NCI-H146 (cell line): ENCODE measurements at regions not wholly inside any gene's neighbourhood (a gene's known extent, or its start where the extent isn't known, plus 50 kb on each side); places are given as distances from the start of the nearest gene placed in this dataset.

ENCODE experiments used
- DNase-seq: peaks from one replicate; lab custom pipeline; 2025; lab: John Stamatoyannopoulos, UW

- no peak for DNase-seq
These were observed 187.1 kb upstream of the SPEF2 start for GRCh38 chr5:35430381-35431162.

- DNase-seq: no peak
These were observed 189.9 kb upstream of the PRLR start for GRCh38 chr5:35420200-35420599.

GRCh38 chr5:35417040-35417439 is 186.8 kb upstream of the PRLR start:
- DNase-seq: no peak

GRCh38 chr5:35416217-35416988 is 186.1 kb upstream of the PRLR start:
- no peak for DNase-seq

- DNase-seq: no peak
These were observed 185.0 kb upstream of the PRLR start for GRCh38 chr5:35415309-35415708.

GRCh38 chr5:35409361-35409760 is 179.1 kb upstream of the PRLR start:
- DNase-seq: no peak

- no peak for DNase-seq
These were observed 177.9 kb upstream of the PRLR start for GRCh38 chr5:35408146-35408545.

- DNase-seq: no peak
These were observed 177.4 kb upstream of the PRLR start for GRCh38 chr5:35407697-35408096.

- no peak for DNase-seq
These were observed 175.7 kb upstream of the PRLR start for GRCh38 chr5:35405938-35406337.

- no peak for DNase-seq
These were observed 174.4 kb upstream of the PRLR start for GRCh38 chr5:35404701-35405100.

GRCh38 chr5:35393901-35394300 is 163.6 kb upstream of the PRLR start:
- DNase-seq: no peak

GRCh38 chr5:35384658-35385057 is 154.4 kb upstream of the PRLR start:
- DNase-seq: no peak

GRCh38 chr5:35383041-35383440 is 152.8 kb upstream of the PRLR start:
- no peak for DNase-seq

GRCh38 chr5:35377653-35378052 is 147.4 kb upstream of the PRLR start:
- DNase-seq: no peak

GRCh38 chr5:35374584-35374983 is 144.3 kb upstream of the PRLR start:
- no peak for DNase-seq

GRCh38 chr5:35373249-35373648 is 143.0 kb upstream of the PRLR start:
- DNase-seq: no peak

GRCh38 chr5:35372482-35372881 is 142.2 kb upstream of the PRLR start:
- DNase-seq: no peak

GRCh38 chr5:35371951-35372426 is 141.7 kb upstream of the PRLR start:
- DNase-seq: no peak

GRCh38 chr5:35370871-35371270 is 140.6 kb upstream of the PRLR start:
- no peak for DNase-seq

GRCh38 chr5:35369965-35370790 is 139.9 kb upstream of the PRLR start:
- no peak for DNase-seq

- DNase-seq: no peak
These were observed 137.2 kb upstream of the PRLR start for GRCh38 chr5:35367526-35367925.

GRCh38 chr5:35365758-35366157 is 135.5 kb upstream of the PRLR start:
- no peak for DNase-seq
